GM12874 (cell line): ENCODE measurements at regions not wholly inside any gene's neighbourhood (a gene's known extent, or its start where the extent isn't known, plus 50 kb on each side); places are given as distances from the start of the nearest gene placed in this dataset.

Source experiments
- CTCF ChIP-seq: IDR thresholded peaks from 2 replicates; pipeline ENCODE4 v1.5.1; 2011; ENCODE audit warnings: low read depth, mild to moderate bottlenecking, control low read depth, low read length, moderate library complexity; ENCODE audit not compliant: insufficient read depth

GRCh38 chr2:126154256-126154785, 501.6 kb upstream of the GYPC start:
- TF ChIP-seq CTCF, result no peak

GRCh38 chr2:126172631-126173184, 483.2 kb upstream of the GYPC start:
- no peak for TF ChIP-seq CTCF

- no peak for TF ChIP-seq CTCF
Measured at GRCh38 chr2:126175222-126175621, 480.7 kb upstream of the GYPC start.

- no peak for TF ChIP-seq CTCF
Measured at GRCh38 chr2:126177479-126177878, 478.5 kb upstream of the GYPC start.

GRCh38 chr2:126187668-126188067, 468.3 kb upstream of the GYPC start:
- no peak for TF ChIP-seq CTCF

- TF ChIP-seq CTCF, result no peak
Measured at GRCh38 chr2:126189527-126189926, 466.4 kb upstream of the GYPC start.

GRCh38 chr2:126200538-126200937, 455.4 kb upstream of the GYPC start:
- TF ChIP-seq CTCF, result no peak
